Heart left ventricle (tissue), 13 donors: ENCODE measurements at regions not wholly inside any gene's neighbourhood (a gene's known extent, or its start where the extent isn't known, plus 50 kb on each side); places are given as distances from the start of the nearest gene placed in this dataset.

ENCODE experiments used
- CTCF ChIP-seq, 12 donors: fragments of 200-600 bp; sonication (generic) in 4 of 12; IDR thresholded peaks; one replicate each; pipeline versions ENCODE4 v1.5.0 to v1.8.0; 2018 to 2022; ENCODE audit warnings: antibody characterized with exemption in 12 of 12, mild to moderate bottlenecking in 5 of 12
- POLR2A ChIP-seq, 2 donors: fragments of 450-650 bp; IDR thresholded peaks; one replicate each; pipeline ENCODE4 v1.6.1; 2017; ENCODE audit warnings: antibody characterized with exemption in 2 of 2, mild to moderate bottlenecking in 2 of 2, moderate library complexity in 2 of 2
- donor health status: ischemic (EF 13 %, LVEDD 7.1; RV severe dilation, severe dysfunction).
- donor health status: DM: no; HTN: yes; CAD: no.
- donor health status: DM: no; HTN: no; CAD: no.
- donor health status: ischemic (EF 25% LVEDD 6.9; RV normal size, moderate dysfunction).
- donor health status: ischemic (EF 25% LVEDD 5.7; RV mildly dilated, moderate dysfunction).
- donor health status: ischemic (EF 35%, LVEDD 5.7; RV mildly dilated, moderate dysfunction).
- donor health status: nonischemic (EF 11% LVEDD 7.7; RV severe dilation, severe dysfunction).
- donor health status: DM: yes; HTN: yes; CAD: no.
- donor health status: PGD.
- donor health status: ischemic (EF 29% LVEDD 5.4; RV normal size, mild dysfunction).
- donor health status: nonischemic (EF 23%, LVEDD 6.1; RV moderate dilation, normal function).

GRCh38 chr3:25137606-25138005, 290.5 kb upstream of the RARB start:
- no peak for TF ChIP-seq CTCF (IDR thresholded peaks at IDR 0.05)
- no peak for TF ChIP-seq POLR2A (IDR thresholded peaks at IDR 0.05)
